Ovary (tissue), 3 donors: ENCODE measurements at regions not wholly inside any gene's neighbourhood (a gene's known extent, or its start where the extent isn't known, plus 50 kb on each side); places are given as distances from the start of the nearest gene placed in this dataset.

Experiments used
- CTCF ChIP-seq, 3 donors: fragments of 450-650 bp in 2 of 3; fragments of 200-600 bp in 1 of 3; IDR thresholded peaks; one replicate each; pipeline versions ENCODE4 v1.5.1 to v1.8.0; 2016 to 2022; ENCODE audit warnings: antibody characterized with exemption in 3 of 3, mild to moderate bottlenecking in 1 of 3
- POLR2A ChIP-seq: fragments of 450-650 bp; IDR thresholded peaks from one replicate; pipeline ENCODE4 v1.6.1; 2017; ENCODE audit warnings: antibody characterized with exemption, mild to moderate bottlenecking, moderate library complexity
- donor health status: DM: no; HTN: no; CAD: no.

- TF ChIP-seq POLR2A: no peak
- TF ChIP-seq CTCF (IDR thresholded peaks at IDR 0.05): no peak
These were observed 134.3 kb upstream of the CNTN1 start for GRCh38 chr12:40557980-40558379.
